PC-9 (cell line): ENCODE measurements at regions not wholly inside any gene's neighbourhood (a gene's known extent, or its start where the extent isn't known, plus 50 kb on each side); places are given as distances from the start of the nearest gene placed in this dataset.

Experiments used
- CTCF ChIP-seq: fragments of 200-600 bp; sonication (generic); conservative IDR thresholded peaks from 2 replicates; pipeline ENCODE4 v1.6.1; 2017; ENCODE audit warnings: mixed run types, antibody characterized with exemption, mild to moderate bottlenecking, moderate library complexity
- EZH2 ChIP-seq: fragments of 200-600 bp; sonication (generic); IDR thresholded peaks from 2 replicates; pipeline ENCODE4 v1.8.0; 2017; ENCODE audit warnings: antibody characterized with exemption, low read depth

DNA sequence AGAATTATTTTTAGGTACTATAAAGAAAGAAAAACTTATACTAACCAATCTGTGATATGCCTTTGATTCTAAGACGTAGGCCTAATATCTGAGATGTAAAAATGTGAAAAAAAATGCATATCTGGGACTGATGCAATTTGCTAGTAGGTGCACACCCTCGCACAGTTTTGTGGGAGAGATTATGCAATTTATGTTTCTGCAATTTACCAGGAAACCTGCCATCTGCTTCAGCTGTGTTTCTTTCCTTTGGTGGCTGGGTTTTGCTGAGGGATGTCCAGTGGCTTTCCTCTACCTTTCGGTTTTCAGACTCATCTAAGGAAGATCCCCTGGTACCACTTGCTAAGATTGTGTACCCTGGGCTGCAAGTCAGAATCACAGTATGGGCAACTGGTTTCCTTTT is 186.9 kb downstream of the ZFP64 start:
- TF ChIP-seq CTCF = no peak
- no peak for TF ChIP-seq EZH2
